GM12878 (cell line): ENCODE measurements at regions not wholly inside any gene's neighbourhood (a gene's known extent, or its start where the extent isn't known, plus 50 kb on each side); places are given as distances from the start of the nearest gene placed in this dataset.

Source experiments
- ATAC-seq: fragments of 200-7000 bp; cut with Tn5 transposase; 3 replicates; pipeline ENCODE4 v1.9.1; 2020; ENCODE audit warnings: mild to moderate bottlenecking, moderate library complexity
- BruUV-seq: library from RNA; stranded (reverse); fragments of 400-500 nt; replicated peaks from 2 replicates; lab custom pipeline; 2021; lab: Mats Ljungman, UMichigan
- CTCF ChIA-PET: fragments of 300-600 bp; sonication (Branson Sonifier 250); formaldehyde crosslinking; extraction: SDS; loops from one replicate; lab custom pipeline; 2021; ENCODE audit warnings: inconsistent platforms; lab: Yijun Ruan, JAX
- POLR2A ChIA-PET: fragments of 350-600 bp; formaldehyde crosslinking; extraction: SDS; loops from one replicate; lab custom pipeline; 2021; ENCODE audit warnings: inconsistent platforms; lab: Charles Lee
- RAD21 ChIA-PET: fragments of 300-600 bp; sonication (Branson Sonifier 250); formaldehyde crosslinking; loops from one replicate; lab custom pipeline; 2023; ENCODE audit warnings: antibody characterized with exemption; ENCODE audit not compliant: unreplicated experiment; lab: Charles Lee
- SMC1A ChIA-PET: fragments of 300-600 bp; sonication (Branson Sonifier 250); formaldehyde crosslinking; loops from one replicate; lab custom pipeline; 2023; ENCODE audit not compliant: unreplicated experiment, uncharacterized antibody; lab: Charles Lee
- DNase-seq: peaks from one replicate; pipeline ENCODE4 v3.0.0-alpha.2; 2011; ENCODE audit warnings: low read depth, low spot score
- FAIRE-seq: peaks from 3 replicates; lab custom pipeline; 2011; peaks lifted over from hg19 to GRCh38; lab: Jason Lieb, UNC
- H2AFZ ChIP-seq: 2 replicates; pipeline ENCODE4 v1.6.0; 2011; ENCODE audit warnings: low read depth, low read length, control low read depth; ENCODE audit not compliant: control insufficient read depth
- H3K27ac ChIP-seq: 2 replicates; pipeline ENCODE4 v1.5.1; 2011; ENCODE audit warnings: control low read depth; ENCODE audit not compliant: control insufficient read depth, insufficient read depth
- H3K27me3 ChIP-seq, 2 experiments: replicated peaks in 1 of 2; 2 replicates each; pipeline versions ENCODE4 v1.6.0 to v1.6.1; 2011; ENCODE audit warnings: low read length in 1 of 2; ENCODE audit not compliant: control insufficient read depth in 2 of 2, insufficient read depth in 2 of 2
- H3K36me3 ChIP-seq, 2 experiments: 2 replicates each; pipeline ENCODE4 v1.5.1; 2011; ENCODE audit warnings: low read length in 1 of 2; ENCODE audit not compliant: control insufficient read depth in 2 of 2, insufficient read depth in 2 of 2
- H3K4me1 ChIP-seq: 2 replicates; pipeline ENCODE4 v1.6.1; 2011; ENCODE audit warnings: mild to moderate bottlenecking, low read length, moderate library complexity, mixed read lengths; ENCODE audit not compliant: control insufficient read depth, insufficient read depth
- H3K4me2 ChIP-seq: 2 replicates; pipeline ENCODE4 v1.6.0; 2011; ENCODE audit warnings: control low read depth; ENCODE audit not compliant: control insufficient read depth, insufficient read depth
- H3K4me3 ChIP-seq: fragments of 200-600 bp; sonication (generic); 2 replicates; pipeline ENCODE4 v1.5.1; 2016
- H3K79me2 ChIP-seq: 2 replicates; pipeline ENCODE4 v1.6.0; 2011; ENCODE audit warnings: low read length; ENCODE audit not compliant: control insufficient read depth, insufficient read depth
- H3K9ac ChIP-seq: 2 replicates; pipeline ENCODE4 v1.8.0; 2011; ENCODE audit warnings: low read length, control low read depth, mixed read lengths; ENCODE audit not compliant: control insufficient read depth, insufficient read depth
- H3K9me3 ChIP-seq: replicated peaks from 3 replicates; pipeline ENCODE4 v1.5.1; 2011; ENCODE audit warnings: mild to moderate bottlenecking, low read length; ENCODE audit not compliant: control insufficient read depth, insufficient read depth
- H4K20me1 ChIP-seq: 2 replicates; pipeline ENCODE4 v1.6.0; 2011; ENCODE audit not compliant: control insufficient read depth, insufficient read depth
- ASH2L ChIP-seq: fragments of 300-600, 200-600 bp; sonication (generic); IDR thresholded peaks from 2 replicates; pipeline ENCODE4 v1.6.1; 2017; ENCODE audit warnings: low read depth, mild to moderate bottlenecking, borderline replicate concordance
- BRCA1 ChIP-seq: IDR thresholded peaks from 2 replicates; pipeline ENCODE4 v1.6.1; 2011; ENCODE audit warnings: low read depth, low read length, improper control_type of control experiment
- CTCF ChIP-seq, 3 experiments: IDR thresholded peaks in 2 of 3; conservative IDR thresholded peaks in 1 of 3; 2 replicates each; pipeline ENCODE4 v1.5.1; 2011; ENCODE audit warnings: low read depth in 3 of 3, low read length in 3 of 3, mild to moderate bottlenecking in 3 of 3, control low read depth in 2 of 3, moderate library complexity in 2 of 3, inconsistent platforms in 1 of 3, mixed read lengths in 1 of 3; ENCODE audit not compliant: control insufficient read depth in 2 of 3, insufficient read depth in 1 of 3; ENCODE audit errors: extremely low read depth in 1 of 3
- HCFC1 ChIP-seq: fragments of 150-350 bp; IDR thresholded peaks from 2 replicates; pipeline ENCODE4 v1.6.1; 2014; ENCODE audit warnings: low read length
- NBN ChIP-seq: fragments of 450-650 bp; IDR thresholded peaks from 2 replicates; pipeline ENCODE4 v1.6.1; 2016
- NFYA ChIP-seq: IDR thresholded peaks from 2 replicates; pipeline ENCODE4 v1.6.1; 2011; ENCODE audit warnings: low read depth, mild to moderate bottlenecking, low read length, improper control_type of control experiment, borderline replicate concordance
- NR2C1 ChIP-seq: fragments of 450-650 bp; IDR thresholded peaks from 2 replicates; pipeline ENCODE4 v1.6.1; 2017; ENCODE audit warnings: antibody characterized with exemption, mild to moderate bottlenecking, moderate library complexity
- NRF1 ChIP-seq: conservative IDR thresholded peaks from 2 replicates; pipeline ENCODE4 v1.6.1; 2011; ENCODE audit warnings: mild to moderate bottlenecking, low read depth, low read length, improper control_type of control experiment
- RAD21 ChIP-seq: IDR thresholded peaks from 2 replicates; pipeline ENCODE4 v1.6.1; 2011; ENCODE audit warnings: mild to moderate bottlenecking, low read depth, low read length, moderate library complexity; ENCODE audit not compliant: insufficient read depth
- SREBF2 ChIP-seq: IDR thresholded peaks from 2 replicates; pipeline ENCODE4 v1.6.1; 2012; ENCODE audit warnings: mild to moderate bottlenecking, low read length
- SUPT20H ChIP-seq: IDR thresholded peaks from 2 replicates; pipeline ENCODE4 v1.6.1; 2011; ENCODE audit warnings: low read depth, mild to moderate bottlenecking, low read length, moderate library complexity, borderline replicate concordance; ENCODE audit not compliant: control insufficient read depth
- TAF1 ChIP-seq: IDR thresholded peaks from 2 replicates; pipeline ENCODE4 v1.6.1; 2011; ENCODE audit warnings: mild to moderate bottlenecking, low read depth, low read length, borderline replicate concordance
- TBL1XR1 ChIP-seq: IDR thresholded peaks from 2 replicates; pipeline ENCODE4 v1.6.1; 2012; ENCODE audit warnings: low read depth, low read length, improper control_type of control experiment
- WRNIP1 ChIP-seq: IDR thresholded peaks from 2 replicates; pipeline ENCODE4 v1.6.1; 2011; ENCODE audit warnings: low read depth, low read length, improper control_type of control experiment, borderline replicate concordance
- ZNF207 ChIP-seq: fragments of 450-650 bp; IDR thresholded peaks from 2 replicates; pipeline ENCODE4 v1.6.1; 2014; ENCODE audit warnings: antibody characterized with exemption, mild to moderate bottlenecking, borderline replicate concordance
- WGBS: methylation state at CpG from one replicate; pipeline ENCODE4 v1.1.6; 2016; ENCODE audit warnings: low lambda C conversion rate; ENCODE audit not compliant: insufficient replicate concordance, insufficient coverage; ENCODE audit errors: missing lambda C conversion rate; 5-methylcytosine and 5-hydroxymethylcytosine counted together
- in situ Hi-C: fragments of 300-500 bp; cut with MboI; formaldehyde crosslinking; loops from 9 replicates; pipeline ENCODE4 v1.14.3; 2018; ENCODE audit warnings: mixed read lengths
- intact Hi-C: fragments of 100-400 bp; cut with micrococcal nuclease; formaldehyde crosslinking; loops from one replicate; pipeline ENCODE4 v1.14.2; 2022; ENCODE audit not compliant: unreplicated experiment

- ChIA-PET RAD21 (no interaction called here), SMC1A (interaction anchor here (0.9 kb wide), 1 partner anchor 68 kb away, joined by 3 read pairs; no protein-coding TSS in a partner anchor), POLR2A (no interaction called here), CTCF (interaction anchor here (0.6 to 2.1 kb wide), 5 partner anchors 14 to 474 kb away, joined by 3 to 5 read pairs (median 3); no protein-coding TSS in a partner anchor)
- DNase-seq (no peak), ATAC-seq (no peak), FAIRE-seq (no peak)
- no peak overlapping the region for H3K9ac ChIP-seq
- no peak overlapping the region for H3K4me3 ChIP-seq
- no peaks in the 10 kb centered on the region for H3K27me3 ChIP-seq
- H3K9me3 ChIP-seq = no peaks in the 10 kb centered on the region
- no peak overlapping the region for H3K4me2 ChIP-seq
- intact Hi-C loops (no loop called here), in situ Hi-C loops (no loop called here)
- H3K27ac ChIP-seq = no peak overlapping the region
- H2AFZ ChIP-seq = no peak overlapping the region
- BruUV-seq = no TSS peak
- H4K20me1 ChIP-seq = no peaks in the 10 kb centered on the region
- H3K4me1 ChIP-seq = no peaks in the 10 kb centered on the region
- WGBS = 26% methylated on average over 5 of the region's 5 CpGs
- TF ChIP-seq NFYA (no peak), RAD21 (no peak), ASH2L (no peak), SUPT20H (no peak)
- H3K79me2 ChIP-seq = no peaks in the 10 kb centered on the region
- no peaks in the 10 kb centered on the region for H3K36me3 ChIP-seq
These were observed 329.5 kb downstream of the CRPPA start for GRCh38 chr7:16091701-16092310.

- in situ Hi-C loops (no loop called here), intact Hi-C loops (no loop called here)
- Histone ChIP-seq H4K20me1 (no peaks in the 10 kb centered on the region), H3K36me3 (no peaks in the 10 kb centered on the region), H3K4me2 (no peak overlapping the region), H3K79me2 (no peaks in the 10 kb centered on the region), H3K9ac (no peak overlapping the region), H3K9me3 (no peaks in the 10 kb centered on the region), H3K4me1 (no peaks in the 10 kb centered on the region), H3K4me3 (no peak overlapping the region), H2AFZ (no peak overlapping the region), H3K27ac (no peak overlapping the region), H3K27me3 (no peaks in the 10 kb centered on the region)
- FAIRE-seq (no peak), ATAC-seq (no peak), DNase-seq (no peak)
- ChIA-PET POLR2A (no interaction called here), SMC1A (no interaction called here), RAD21 (no interaction called here), CTCF (interaction anchor here (2.1 kb wide), 1 partner anchor 12 kb away, joined by 5 read pairs; no protein-coding TSS in a partner anchor)
- WGBS = 50% methylated on average over 3 of the region's 3 CpGs
- no TSS peak for BruUV-seq
- TF ChIP-seq NR2C1 (no peak), WRNIP1 (no peak), TBL1XR1 (no peak), ZNF207 (no peak), BRCA1 (no peak), NRF1 (no peak), TAF1 (no peak), HCFC1 (no peak), NBN (no peak), CTCF (IDR thresholded peaks at IDR 0.05 in 2 of 3, conservative IDR thresholded peaks at IDR 0.05 in 1 of 3; ENCODE audit: control insufficient read depth in 2 of 3, extremely low read depth in 1 of 3, insufficient read depth in 1 of 3, low read depth in 3 of 3, low read length in 3 of 3) (no peak), SREBF2 (no peak)
These were observed 331.5 kb downstream of the CRPPA start for GRCh38 chr7:16089801-16090200.
